Astrocyte (in vitro differentiated cells and primary cell): ENCODE measurements at regions not wholly inside any gene's neighbourhood (a gene's known extent, or its start where the extent isn't known, plus 50 kb on each side); places are given as distances from the start of the nearest gene placed in this dataset.

Experiments used
- DNase-seq: peaks from one replicate; pipeline ENCODE4 v3.0.0-alpha.2; 2010; ENCODE audit warnings: low read depth
- FAIRE-seq: peaks from 2 replicates; lab custom pipeline; 2011; peaks lifted over from hg19 to GRCh38; lab: Jason Lieb, UNC
- H2AFZ ChIP-seq: 2 replicates; pipeline ENCODE4 v1.6.0; 2012; ENCODE audit warnings: low read depth, low read length, inconsistent platforms
- H3K27ac ChIP-seq: 2 replicates; pipeline ENCODE4 v1.5.1; 2011; ENCODE audit warnings: low read depth, low read length, inconsistent platforms
- H3K27me3 ChIP-seq: 2 replicates; pipeline ENCODE4 v1.6.0; 2011; ENCODE audit warnings: low read length, inconsistent platforms; ENCODE audit not compliant: insufficient read depth
- H3K36me3 ChIP-seq: 2 replicates; pipeline ENCODE4 v1.5.1; 2011; ENCODE audit warnings: low read length, inconsistent platforms; ENCODE audit not compliant: insufficient read depth
- H3K4me1 ChIP-seq: 2 replicates; pipeline ENCODE4 v1.5.1; 2011; ENCODE audit warnings: low read length, inconsistent platforms; ENCODE audit not compliant: insufficient read depth
- H3K4me2 ChIP-seq: 2 replicates; pipeline ENCODE4 v1.6.0; 2012; ENCODE audit warnings: low read length, inconsistent platforms
- H3K4me3 ChIP-seq: 2 replicates; pipeline ENCODE4 v1.5.1; 2011; ENCODE audit warnings: low read depth, mild to moderate bottlenecking, low read length, inconsistent platforms; ENCODE audit not compliant: insufficient read depth
- H3K79me2 ChIP-seq: 2 replicates; pipeline ENCODE4 v1.6.0; 2012; ENCODE audit warnings: mild to moderate bottlenecking, low read length, inconsistent platforms; ENCODE audit not compliant: insufficient read depth
- H3K9ac ChIP-seq: 2 replicates; pipeline ENCODE4 v1.6.0; 2012; ENCODE audit warnings: mild to moderate bottlenecking, low read length, inconsistent platforms
- H3K9me3 ChIP-seq: 2 replicates; pipeline ENCODE4 v1.5.1; 2012; ENCODE audit warnings: low read depth, mild to moderate bottlenecking, low read length, inconsistent platforms; ENCODE audit not compliant: insufficient read depth
- H4K20me1 ChIP-seq: 2 replicates; pipeline ENCODE4 v1.6.0; 2012; ENCODE audit warnings: low read length, inconsistent platforms; ENCODE audit not compliant: insufficient read depth
- H3K27ac Mint-ChIP-seq: one replicate; pipeline ENCODE4 v1.8.0; 2021; ENCODE audit warnings: mild to moderate bottlenecking, mixed read lengths; ENCODE audit not compliant: unreplicated experiment
- H3K27me3 Mint-ChIP-seq: one replicate; pipeline ENCODE4 v1.8.0; 2021; ENCODE audit warnings: low read depth, mixed read lengths; ENCODE audit not compliant: unreplicated experiment
- H3K36me3 Mint-ChIP-seq: one replicate; pipeline ENCODE4 v1.8.0; 2021; ENCODE audit warnings: low read depth, mixed read lengths; ENCODE audit not compliant: unreplicated experiment
- H3K4me1 Mint-ChIP-seq: one replicate; pipeline ENCODE4 v1.8.0; 2021; ENCODE audit warnings: low read depth, mixed read lengths; ENCODE audit not compliant: unreplicated experiment
- H3K4me3 Mint-ChIP-seq: one replicate; pipeline ENCODE4 v1.8.0; 2021; ENCODE audit warnings: mild to moderate bottlenecking, moderate library complexity, mixed read lengths; ENCODE audit not compliant: unreplicated experiment
- H3K9me3 Mint-ChIP-seq: one replicate; pipeline ENCODE4 v1.8.0; 2021; ENCODE audit warnings: mild to moderate bottlenecking, mixed read lengths; ENCODE audit not compliant: unreplicated experiment
- EZH2 ChIP-seq: IDR thresholded peaks from 2 replicates; pipeline ENCODE4 v1.6.1; 2012; ENCODE audit warnings: mild to moderate bottlenecking, low read length, inconsistent platforms; ENCODE audit not compliant: insufficient read depth
- TF ChIP-seq, protein P1 (sequence below): IDR thresholded peaks from 2 replicates; pipeline ENCODE4 v1.5.1; 2011; ENCODE audit warnings: low read depth, mild to moderate bottlenecking, inconsistent platforms, low read length, moderate library complexity; ENCODE audit not compliant: insufficient read depth

DNA sequence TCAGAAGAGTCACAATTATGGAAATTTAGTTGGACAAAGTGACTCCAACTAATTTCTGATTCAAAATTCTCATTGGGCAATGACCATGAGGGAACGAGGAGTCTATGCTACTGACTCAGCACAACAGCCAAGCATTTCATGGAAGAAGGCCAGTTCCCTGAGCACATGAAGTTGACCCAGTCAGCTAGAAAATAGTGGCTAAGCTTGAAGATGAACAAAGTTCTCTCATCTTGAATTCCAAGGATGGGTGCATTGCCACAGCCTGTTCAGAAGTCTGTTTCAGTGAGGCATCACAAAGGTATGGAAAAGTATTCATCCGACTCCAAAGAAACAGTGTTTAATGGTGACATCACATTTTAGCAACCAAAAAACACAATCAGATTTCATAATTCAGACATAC lies 676.9 kb downstream of the HACE1 start:
- TF ChIP-seq EZH2 = no peak
- TF ChIP-seq, protein P1, sequence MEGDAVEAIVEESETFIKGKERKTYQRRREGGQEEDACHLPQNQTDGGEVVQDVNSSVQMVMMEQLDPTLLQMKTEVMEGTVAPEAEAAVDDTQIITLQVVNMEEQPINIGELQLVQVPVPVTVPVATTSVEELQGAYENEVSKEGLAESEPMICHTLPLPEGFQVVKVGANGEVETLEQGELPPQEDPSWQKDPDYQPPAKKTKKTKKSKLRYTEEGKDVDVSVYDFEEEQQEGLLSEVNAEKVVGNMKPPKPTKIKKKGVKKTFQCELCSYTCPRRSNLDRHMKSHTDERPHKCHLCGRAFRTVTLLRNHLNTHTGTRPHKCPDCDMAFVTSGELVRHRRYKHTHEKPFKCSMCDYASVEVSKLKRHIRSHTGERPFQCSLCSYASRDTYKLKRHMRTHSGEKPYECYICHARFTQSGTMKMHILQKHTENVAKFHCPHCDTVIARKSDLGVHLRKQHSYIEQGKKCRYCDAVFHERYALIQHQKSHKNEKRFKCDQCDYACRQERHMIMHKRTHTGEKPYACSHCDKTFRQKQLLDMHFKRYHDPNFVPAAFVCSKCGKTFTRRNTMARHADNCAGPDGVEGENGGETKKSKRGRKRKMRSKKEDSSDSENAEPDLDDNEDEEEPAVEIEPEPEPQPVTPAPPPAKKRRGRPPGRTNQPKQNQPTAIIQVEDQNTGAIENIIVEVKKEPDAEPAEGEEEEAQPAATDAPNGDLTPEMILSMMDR = no peak
- H3K27ac Mint-ChIP-seq = peak overlapping the region; percentile 62
- H3K27ac ChIP-seq = no peak overlapping the region
- DNase-seq (peak; percentile 4), FAIRE-seq (no peak)
- no peaks in the 10 kb centered on the region for H3K9me3 Mint-ChIP-seq
- no peaks in the 10 kb centered on the region for H3K36me3 Mint-ChIP-seq
- no peaks in the 10 kb centered on the region for H3K27me3 Mint-ChIP-seq
- no peaks in the 10 kb centered on the region for H3K36me3 ChIP-seq
- no peak overlapping the region for H3K4me2 ChIP-seq
- no peaks in the 10 kb centered on the region for H4K20me1 ChIP-seq
- no peaks in the 10 kb centered on the region for H3K27me3 ChIP-seq
- H3K4me1 Mint-ChIP-seq = peaks cover 15% of the 10 kb centered on the region
- no peak overlapping the region for H3K9ac ChIP-seq
- H3K4me3 Mint-ChIP-seq = no peak overlapping the region
- H2AFZ ChIP-seq = no peak overlapping the region
- H3K9me3 ChIP-seq = no peaks in the 10 kb centered on the region
- no peaks in the 10 kb centered on the region for H3K79me2 ChIP-seq
- no peaks in the 10 kb centered on the region for H3K4me1 ChIP-seq
- no peak overlapping the region for H3K4me3 ChIP-seq

DNA sequence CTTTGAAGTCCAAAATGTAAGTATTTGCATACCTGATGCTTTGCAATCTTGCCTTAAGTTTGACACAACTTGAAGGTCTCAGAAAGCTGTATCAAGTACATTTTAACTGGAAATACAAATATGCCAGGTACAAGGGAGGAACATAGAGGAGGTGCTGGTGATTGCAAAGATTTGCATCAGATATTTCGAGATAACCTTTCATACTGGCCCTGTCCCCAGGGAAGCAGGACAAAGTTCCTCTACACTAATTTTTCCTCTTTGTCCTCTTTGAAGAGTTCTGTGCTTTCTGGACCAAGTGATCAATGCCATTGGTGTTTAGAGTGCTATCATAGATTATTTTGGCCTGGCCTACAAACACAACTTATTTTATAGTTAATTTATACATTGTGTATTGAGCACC lies 686.1 kb downstream of the HACE1 start:
- Histone ChIP-seq H3K36me3 (no peaks in the 10 kb centered on the region), H3K4me2 (no peak overlapping the region), H3K9ac (no peak overlapping the region), H3K4me3 (no peak overlapping the region), H2AFZ (no peak overlapping the region), H3K27me3 (no peaks in the 10 kb centered on the region), H3K79me2 (no peaks in the 10 kb centered on the region), H4K20me1 (no peaks in the 10 kb centered on the region), H3K9me3 (no peaks in the 10 kb centered on the region), H3K4me1 (no peaks in the 10 kb centered on the region), H3K27ac (no peak overlapping the region)
- FAIRE-seq (no peak), DNase-seq (no peak)
- Mint-ChIP-seq H3K36me3 (no peaks in the 10 kb centered on the region), H3K9me3 (no peaks in the 10 kb centered on the region), H3K27ac (no peak overlapping the region), H3K4me3 (no peak overlapping the region), H3K27me3 (no peaks in the 10 kb centered on the region), H3K4me1 (no peaks in the 10 kb centered on the region)
- TF ChIP-seq, protein P1 = no peak
- TF ChIP-seq EZH2 = no peak

DNA sequence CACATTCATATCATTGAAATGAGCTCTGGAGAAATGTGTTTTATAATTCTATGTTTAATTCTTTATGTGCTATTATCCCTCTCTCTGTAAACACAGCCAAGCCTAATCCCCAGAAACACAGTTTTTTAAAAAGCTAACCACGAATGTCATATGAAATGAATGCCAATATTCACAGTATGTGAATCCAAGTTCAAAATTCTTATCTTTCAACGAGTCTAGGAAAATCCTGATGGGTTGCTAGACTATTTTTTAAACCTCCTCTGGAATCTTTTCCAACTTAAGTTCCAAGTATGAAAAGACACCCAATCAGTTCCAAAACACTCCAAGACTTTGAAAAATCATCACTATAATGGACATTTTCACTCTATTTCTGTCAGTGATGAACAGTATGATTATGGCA lies 689.3 kb downstream of the HACE1 start:
- H3K4me1 Mint-ChIP-seq = no peaks in the 10 kb centered on the region
- no peak for TF ChIP-seq EZH2
- TF ChIP-seq, protein P1 = no peak
- no peak overlapping the region for H3K27ac Mint-ChIP-seq
- no peak overlapping the region for H2AFZ ChIP-seq
- DNase-seq = no peak
- no peak overlapping the region for H3K9ac ChIP-seq
- no peak overlapping the region for H3K4me3 Mint-ChIP-seq
- H3K27me3 ChIP-seq = no peaks in the 10 kb centered on the region
- no peak overlapping the region for H3K4me3 ChIP-seq
- H3K9me3 ChIP-seq = no peaks in the 10 kb centered on the region
- no peak overlapping the region for H3K4me2 ChIP-seq
- no peaks in the 10 kb centered on the region for H3K36me3 Mint-ChIP-seq
- no peaks in the 10 kb centered on the region for H3K27me3 Mint-ChIP-seq
- no peaks in the 10 kb centered on the region for H3K36me3 ChIP-seq
- H3K9me3 Mint-ChIP-seq = no peaks in the 10 kb centered on the region
- H3K27ac ChIP-seq = no peak overlapping the region
- no peak for FAIRE-seq
- H3K79me2 ChIP-seq = no peaks in the 10 kb centered on the region
- H3K4me1 ChIP-seq = no peaks in the 10 kb centered on the region
- H4K20me1 ChIP-seq = no peaks in the 10 kb centered on the region
